ENCODE measurements at regions not wholly inside any gene's neighbourhood (a gene's known extent, or its start where the extent isn't known, plus 50 kb on each side); places are given as distances from the start of the nearest gene placed in this dataset.

DNA sequence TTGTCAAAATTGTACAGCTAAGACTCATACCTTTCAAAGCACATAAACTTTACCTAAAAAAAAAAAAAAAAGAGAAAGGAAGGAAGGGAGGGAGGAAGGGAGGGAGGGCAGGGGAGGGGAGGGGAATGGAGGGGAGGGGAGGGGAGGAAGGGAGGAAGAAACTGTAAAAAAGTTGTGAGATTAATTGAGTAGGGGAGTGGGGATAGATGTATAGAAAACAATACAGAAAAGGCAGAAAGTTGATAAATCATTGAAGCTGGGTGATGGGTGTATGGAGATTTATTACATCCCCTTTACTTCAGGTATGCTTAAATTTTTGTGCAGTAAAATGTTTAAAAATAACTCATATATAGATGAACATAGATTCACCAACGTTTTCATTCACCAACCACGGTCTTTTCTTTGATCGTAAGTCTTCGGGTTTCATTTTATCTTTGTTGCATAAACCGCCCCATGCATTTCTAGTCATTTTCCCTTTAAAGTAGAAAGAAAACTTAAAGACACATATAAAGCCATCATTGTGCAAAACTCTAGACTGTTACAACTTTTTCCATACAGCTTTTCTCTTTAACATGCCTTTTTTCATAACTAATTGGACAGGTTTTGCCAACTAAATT lies 191.2 kb upstream of the KRR1 start:
- in situ Hi-C loops (cut with HindIII; ENCODE audit: low sequenced_read_pairs) = no loop called here
- TF ChIP-seq, protein P1, sequence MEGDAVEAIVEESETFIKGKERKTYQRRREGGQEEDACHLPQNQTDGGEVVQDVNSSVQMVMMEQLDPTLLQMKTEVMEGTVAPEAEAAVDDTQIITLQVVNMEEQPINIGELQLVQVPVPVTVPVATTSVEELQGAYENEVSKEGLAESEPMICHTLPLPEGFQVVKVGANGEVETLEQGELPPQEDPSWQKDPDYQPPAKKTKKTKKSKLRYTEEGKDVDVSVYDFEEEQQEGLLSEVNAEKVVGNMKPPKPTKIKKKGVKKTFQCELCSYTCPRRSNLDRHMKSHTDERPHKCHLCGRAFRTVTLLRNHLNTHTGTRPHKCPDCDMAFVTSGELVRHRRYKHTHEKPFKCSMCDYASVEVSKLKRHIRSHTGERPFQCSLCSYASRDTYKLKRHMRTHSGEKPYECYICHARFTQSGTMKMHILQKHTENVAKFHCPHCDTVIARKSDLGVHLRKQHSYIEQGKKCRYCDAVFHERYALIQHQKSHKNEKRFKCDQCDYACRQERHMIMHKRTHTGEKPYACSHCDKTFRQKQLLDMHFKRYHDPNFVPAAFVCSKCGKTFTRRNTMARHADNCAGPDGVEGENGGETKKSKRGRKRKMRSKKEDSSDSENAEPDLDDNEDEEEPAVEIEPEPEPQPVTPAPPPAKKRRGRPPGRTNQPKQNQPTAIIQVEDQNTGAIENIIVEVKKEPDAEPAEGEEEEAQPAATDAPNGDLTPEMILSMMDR (IDR thresholded peaks at IDR 0.05; ENCODE audit: low read depth, low read length, missing control alignments) = no peak
- no peak overlapping the region for H3K4me3 ChIP-seq (ENCODE audit: low read depth, low read length)
- DNase-seq (ENCODE audit: low read depth) = no peak

DNA sequence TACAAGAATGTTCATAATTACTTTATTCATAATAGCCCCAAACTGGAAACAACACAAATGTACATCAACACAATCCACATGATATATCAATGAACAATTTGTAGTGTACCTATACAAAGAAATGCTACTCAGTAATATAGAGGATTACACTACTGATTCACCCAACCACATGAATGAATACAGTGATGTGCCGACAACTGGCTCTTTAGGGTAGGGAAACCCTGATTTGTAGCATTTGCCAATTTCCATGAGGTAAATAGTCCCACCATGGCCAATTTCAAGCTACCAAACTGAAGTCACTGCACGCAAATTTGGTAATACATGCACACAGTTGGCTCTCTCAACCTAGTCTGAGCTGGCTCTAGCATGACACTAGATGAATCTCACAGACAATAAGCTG lies 190.4 kb upstream of the KRR1 start:
- DNase-seq (ENCODE audit: low read depth) = no peak
- in situ Hi-C loops (cut with HindIII; ENCODE audit: low sequenced_read_pairs) = no loop called here
- TF ChIP-seq, protein P1 (IDR thresholded peaks at IDR 0.05; ENCODE audit: low read depth, low read length, missing control alignments) = no peak
- no peak overlapping the region for H3K4me3 ChIP-seq (ENCODE audit: low read depth, low read length)

DNA sequence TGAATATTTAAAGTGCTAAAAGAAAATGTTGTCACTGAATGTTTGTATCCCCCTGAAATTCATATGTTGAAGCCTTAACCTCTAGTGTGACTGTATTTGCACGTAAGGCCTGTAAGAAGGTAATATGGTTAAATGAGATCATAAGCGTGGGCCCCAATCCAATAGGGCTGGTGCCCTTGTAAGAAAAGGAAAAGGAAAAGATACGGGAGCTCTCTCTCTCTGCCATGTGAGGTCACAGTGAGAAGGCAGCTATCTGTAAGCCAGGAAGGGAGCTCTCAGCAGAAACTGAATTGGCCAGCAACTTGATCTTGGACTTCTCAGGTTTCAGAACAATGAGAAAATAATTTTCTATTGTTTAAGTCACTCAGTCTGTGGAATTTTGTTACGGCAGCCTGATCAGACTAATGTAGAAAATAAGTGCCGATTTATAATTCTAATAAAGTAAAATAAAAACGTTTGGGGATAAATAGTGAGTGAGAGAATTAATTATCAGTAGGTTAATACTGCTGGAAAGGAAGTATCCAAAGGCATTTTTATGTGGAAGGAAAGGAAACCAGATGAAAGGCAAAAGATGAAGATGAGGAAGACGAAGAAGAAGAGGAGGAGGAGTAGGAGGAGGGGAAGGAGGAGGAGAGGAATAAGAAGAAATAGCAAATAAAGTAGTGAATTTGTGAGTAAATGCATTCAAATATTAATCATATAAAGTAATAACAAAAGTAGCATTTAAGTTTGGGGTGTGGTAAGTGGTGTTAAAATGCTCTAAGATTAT lies 188.5 kb upstream of the KRR1 start:
- TF ChIP-seq, protein P1 (IDR thresholded peaks at IDR 0.05; ENCODE audit: low read depth, low read length, missing control alignments) = no peak
- in situ Hi-C loops (cut with HindIII; ENCODE audit: low sequenced_read_pairs) = no loop called here
- DNase-seq (ENCODE audit: low read depth) = no peak
- no peak overlapping the region for H3K4me3 ChIP-seq (ENCODE audit: low read depth, low read length)

DNA sequence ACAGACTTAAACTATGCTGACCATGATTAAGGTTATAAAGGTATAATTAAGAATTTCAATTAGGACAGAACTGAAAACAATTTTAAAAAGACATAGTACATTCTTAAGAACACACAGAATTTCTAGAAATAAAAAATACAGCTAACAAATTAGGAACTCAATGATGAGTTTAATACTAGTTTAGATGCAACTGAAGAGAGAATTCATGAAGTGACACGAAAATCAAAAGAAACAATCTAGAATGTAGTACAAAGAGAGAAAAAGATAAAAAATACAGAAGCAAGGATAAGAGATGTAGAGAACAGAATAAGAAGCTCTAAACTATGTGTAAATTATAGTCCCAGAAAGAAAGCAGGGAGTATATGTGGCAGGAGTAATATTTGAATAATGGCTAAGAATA lies 187.8 kb upstream of the KRR1 start:
- TF ChIP-seq, protein P1 (IDR thresholded peaks at IDR 0.05; ENCODE audit: low read depth, low read length, missing control alignments) = no peak
- H3K4me3 ChIP-seq (ENCODE audit: low read depth, low read length) = no peak overlapping the region
- no peak for DNase-seq (ENCODE audit: low read depth)
- in situ Hi-C loops (cut with HindIII; ENCODE audit: low sequenced_read_pairs) = no loop called here

DNA sequence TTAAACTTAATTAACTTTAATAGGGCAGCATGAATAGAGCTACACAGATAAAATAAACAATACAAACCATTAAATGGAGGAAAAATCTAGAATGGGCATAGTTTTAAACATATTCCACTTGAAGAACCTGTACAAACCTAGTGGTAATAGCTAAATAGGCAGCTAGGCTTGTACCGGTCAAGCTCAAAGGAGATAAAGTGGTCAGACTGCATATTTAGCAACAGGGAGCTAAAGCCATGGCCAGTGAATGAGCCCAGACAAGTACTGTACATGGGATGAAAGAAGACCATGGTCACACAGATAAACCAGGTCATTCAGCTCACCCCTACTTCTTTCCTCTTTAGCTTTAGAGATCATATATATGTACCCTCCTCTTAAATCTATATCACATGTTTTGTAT lies 186.6 kb upstream of the KRR1 start:
- no peak overlapping the region for H3K4me3 ChIP-seq (ENCODE audit: low read depth, low read length)
- in situ Hi-C loops (cut with HindIII; ENCODE audit: low sequenced_read_pairs) = no loop called here
- TF ChIP-seq, protein P1 (IDR thresholded peaks at IDR 0.05; ENCODE audit: low read depth, low read length, missing control alignments) = no peak
- DNase-seq (ENCODE audit: low read depth) = no peak

DNA sequence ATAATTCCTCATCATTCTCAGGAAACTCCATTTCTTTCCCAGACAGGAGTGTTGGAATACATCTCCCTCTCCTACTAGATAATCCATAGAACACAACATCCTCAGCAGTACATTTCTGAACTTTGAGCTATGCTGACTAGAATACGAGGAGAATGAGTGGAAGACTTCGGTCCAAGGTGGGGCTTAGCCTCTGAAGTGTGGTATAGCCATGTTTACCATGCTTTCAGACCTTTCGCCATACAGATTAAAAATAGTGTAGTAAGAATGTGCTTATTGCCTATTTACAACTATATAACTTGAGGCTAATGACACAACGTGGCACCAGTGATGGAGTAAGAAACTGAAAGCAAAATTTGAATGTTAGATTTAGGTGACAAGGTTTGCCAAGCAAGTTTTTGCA lies 184.5 kb upstream of the KRR1 start:
- no peak overlapping the region for H3K4me3 ChIP-seq (ENCODE audit: low read depth, low read length)
- TF ChIP-seq, protein P1 (IDR thresholded peaks at IDR 0.05; ENCODE audit: low read depth, low read length, missing control alignments) = no peak
- in situ Hi-C loops (cut with HindIII; ENCODE audit: low sequenced_read_pairs) = no loop called here
- no peak for DNase-seq (ENCODE audit: low read depth)

Data from astrocyte of the cerebellum (primary cell).